ENCODE measurements at regions not wholly inside any gene's neighbourhood (a gene's known extent, or its start where the extent isn't known, plus 50 kb on each side); places are given as distances from the start of the nearest gene placed in this dataset.

- ChIA-PET POLR2A (no interaction called here), CTCF (ENCODE audit: low intra/inter-chr PET ratio) (no interaction called here)
- no peaks in the 10 kb centered on the region for H3K9me1 ChIP-seq (ENCODE audit: control insufficient read depth, insufficient read depth, low read length)
- BruUV-seq (replicated peaks), result no TSS peak
- no peak overlapping the region for H3K9ac ChIP-seq (ENCODE audit: insufficient read depth in 1 of 2, low read depth in 2 of 2, low read length in 2 of 2)
- H3K9me3 ChIP-seq (replicated peaks; ENCODE audit: control insufficient read depth, insufficient read depth, low read depth, low read length), result no peaks in the 10 kb centered on the region
- no peak overlapping the region for H2AFZ ChIP-seq (ENCODE audit: low read depth, low read length)
- H3K4me3 ChIP-seq, result no peak overlapping the region
- H3K36me3 ChIP-seq (ENCODE audit: control insufficient read depth, insufficient read depth, low read length), result no peaks in the 10 kb centered on the region
- H3K27me3 ChIP-seq (ENCODE audit: control insufficient read depth in 2 of 2, insufficient read depth in 2 of 2, low read length in 2 of 2), result no peaks in the 10 kb centered on the region
- FAIRE-seq (no peak), DNase-seq (ENCODE audit: extremely low read depth in 1 of 4, low spot score in 3 of 4) (no peak), ATAC-seq (no peak)
- intact Hi-C loops (cut with micrococcal nuclease) (no loop called here), in situ Hi-C loops (cut with MboI) (no loop called here)
- 0% methylated on average over 5 of the region's 5 CpGs for WGBS (ENCODE audit: insufficient coverage, low coverage, missing lambda C conversion rate)
- H3K4me2 ChIP-seq (ENCODE audit: insufficient read depth, low read length), result no peak overlapping the region
- H3K79me2 ChIP-seq (ENCODE audit: control insufficient read depth, insufficient read depth, low read length), result no peaks in the 10 kb centered on the region
- H3K27ac ChIP-seq (ENCODE audit: extremely low read depth, low read depth, low read length), result no peak overlapping the region
- H3K4me1 ChIP-seq (replicated peaks in 1 of 2; ENCODE audit: control insufficient read depth in 2 of 2, insufficient read depth in 2 of 2, low read length in 2 of 2), result no peaks in the 10 kb centered on the region
- H4K20me1 ChIP-seq (replicated peaks; ENCODE audit: control insufficient read depth, insufficient read depth, low read length), result no peaks in the 10 kb centered on the region
- no peak for TF ChIP-seq MLLT1 (IDR thresholded peaks at IDR 0.05)
- no peak for TF ChIP-seq POLR3G (IDR thresholded peaks at IDR 0.05; ENCODE audit: extremely low read depth, insufficient read length, insufficient replicate concordance)
- TF ChIP-seq TRIM28 (IDR thresholded peaks at IDR 0.05), result no peak
- TF ChIP-seq ELF1 (tag; IDR thresholded peaks at IDR 0.05), result no peak
- no peak for TF ChIP-seq BCLAF1 (IDR thresholded peaks at IDR 0.05; ENCODE audit: borderline replicate concordance in 1 of 2, control insufficient read depth in 1 of 2, low read depth in 2 of 2, low read length in 1 of 2)
- TF ChIP-seq SFPQ (IDR thresholded peaks at IDR 0.05; ENCODE audit: low read depth, low read length), result no peak
- TF ChIP-seq CREB3 (tag; conservative IDR thresholded peaks at IDR 0.05; ENCODE audit: low read depth), result no peak
- TF ChIP-seq ZNF121 (CRISPR knock-in tag; conservative IDR thresholded peaks at IDR 0.05), result no peak
- TF ChIP-seq GTF2E2 (tag; IDR thresholded peaks at IDR 0.05), result no peak
- no peak for TF ChIP-seq ZBTB5 (IDR thresholded peaks at IDR 0.05)
- TF ChIP-seq ZKSCAN3 (CRISPR knock-in tag; IDR thresholded peaks at IDR 0.05), result no peak
- TF ChIP-seq MTA3 (IDR thresholded peaks at IDR 0.05; ENCODE audit: borderline replicate concordance), result no peak
Measured at GRCh38 chr1:232310541-232310940, 319.4 kb downstream of the SIPA1L2 start.

Measured in K562 (cell line).